ENCODE measurements at regions not wholly inside any gene's neighbourhood (a gene's known extent, or its start where the extent isn't known, plus 50 kb on each side); places are given as distances from the start of the nearest gene placed in this dataset.

- TF ChIP-seq CTCF (conservative IDR thresholded peaks at IDR 0.05): no peak
- TF ChIP-seq EZH2 (IDR thresholded peaks at IDR 0.05; ENCODE audit: low read depth): no peak
These were observed 979.2 kb upstream of the GJE1 start for GRCh38 chr6:141153563-141153962.

All from PC-9 (cell line).